RWPE2 (cell line): ENCODE measurements at regions not wholly inside any gene's neighbourhood (a gene's known extent, or its start where the extent isn't known, plus 50 kb on each side); places are given as distances from the start of the nearest gene placed in this dataset.

Source experiments
- ATAC-seq: fragments of 200-7000 bp; cut with Tn5 transposase; 3 replicates; pipeline ENCODE4 v1.9.1; 2021; ENCODE audit warnings: low read depth
- DNase-seq: peaks from one replicate; pipeline ENCODE4 v3.0.0-alpha.2; 2020; ENCODE audit warnings: low spot score
- H3K27ac ChIP-seq: fragments of 450-650 bp; 2 replicates; pipeline ENCODE4 v1.5.1; 2017; ENCODE audit warnings: mild to moderate bottlenecking; ENCODE audit not compliant: poor library complexity, severe bottlenecking
- H3K27me3 ChIP-seq: fragments of 250-450 bp; sonication (Bioruptor Pico); 2 replicates; pipeline ENCODE4 v1.5.1; 2021; ENCODE audit warnings: mild to moderate bottlenecking, moderate library complexity; ENCODE audit not compliant: insufficient read depth, poor library complexity, severe bottlenecking
- H3K36me3 ChIP-seq: fragments of 250-450 bp; sonication (Bioruptor Pico); 2 replicates; pipeline ENCODE4 v1.5.1; 2020; ENCODE audit warnings: low read depth, mild to moderate bottlenecking, moderate library complexity
- H3K4me1 ChIP-seq: fragments of 250-450 bp; sonication (Bioruptor Pico); 2 replicates; pipeline ENCODE4 v1.5.1; 2021; ENCODE audit warnings: mild to moderate bottlenecking, moderate library complexity; ENCODE audit not compliant: insufficient read depth, poor library complexity, severe bottlenecking
- H3K4me3 ChIP-seq: fragments of 250-450 bp; sonication (Bioruptor Pico); 2 replicates; pipeline ENCODE4 v1.5.1; 2021; ENCODE audit warnings: mild to moderate bottlenecking, moderate library complexity; ENCODE audit not compliant: severe bottlenecking
- H3K9me3 ChIP-seq: fragments of 250-450 bp; sonication (Bioruptor Pico); 2 replicates; pipeline ENCODE4 v1.5.1; 2021; ENCODE audit warnings: mild to moderate bottlenecking, moderate library complexity; ENCODE audit not compliant: severe bottlenecking
- TF ChIP-seq, protein P1 (sequence below): fragments of 450-650 bp; IDR thresholded peaks from one replicate; pipeline ENCODE4 v1.5.1; 2017; ENCODE audit warnings: mild to moderate bottlenecking, moderate library complexity; ENCODE audit not compliant: poor library complexity, severe bottlenecking

DNA sequence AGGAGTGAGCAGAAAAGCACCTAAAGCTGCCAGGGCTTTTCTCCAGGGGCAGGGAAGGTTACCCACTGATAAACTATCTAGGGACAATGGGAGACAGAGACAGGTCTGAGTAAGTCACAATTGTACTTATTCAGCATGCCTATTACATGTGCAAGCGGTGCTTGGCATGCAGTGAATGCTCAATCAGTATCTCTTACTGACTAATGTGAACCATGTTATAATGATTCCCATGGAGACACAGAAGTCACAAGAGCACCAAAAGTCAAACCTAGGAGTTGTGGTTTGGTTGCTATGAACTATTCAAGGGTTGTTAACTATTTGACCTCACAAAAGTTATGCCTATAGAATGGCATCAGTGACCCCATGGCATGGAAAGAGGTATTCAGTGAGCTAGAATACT lies 50.0 kb upstream of the RASGRP1 start:
- H3K4me3 ChIP-seq: no peak overlapping the region
- no peaks in the 10 kb centered on the region for H3K36me3 ChIP-seq
- peaks cover 24% of the 10 kb centered on the region for H3K27me3 ChIP-seq
- TF ChIP-seq, protein P1, sequence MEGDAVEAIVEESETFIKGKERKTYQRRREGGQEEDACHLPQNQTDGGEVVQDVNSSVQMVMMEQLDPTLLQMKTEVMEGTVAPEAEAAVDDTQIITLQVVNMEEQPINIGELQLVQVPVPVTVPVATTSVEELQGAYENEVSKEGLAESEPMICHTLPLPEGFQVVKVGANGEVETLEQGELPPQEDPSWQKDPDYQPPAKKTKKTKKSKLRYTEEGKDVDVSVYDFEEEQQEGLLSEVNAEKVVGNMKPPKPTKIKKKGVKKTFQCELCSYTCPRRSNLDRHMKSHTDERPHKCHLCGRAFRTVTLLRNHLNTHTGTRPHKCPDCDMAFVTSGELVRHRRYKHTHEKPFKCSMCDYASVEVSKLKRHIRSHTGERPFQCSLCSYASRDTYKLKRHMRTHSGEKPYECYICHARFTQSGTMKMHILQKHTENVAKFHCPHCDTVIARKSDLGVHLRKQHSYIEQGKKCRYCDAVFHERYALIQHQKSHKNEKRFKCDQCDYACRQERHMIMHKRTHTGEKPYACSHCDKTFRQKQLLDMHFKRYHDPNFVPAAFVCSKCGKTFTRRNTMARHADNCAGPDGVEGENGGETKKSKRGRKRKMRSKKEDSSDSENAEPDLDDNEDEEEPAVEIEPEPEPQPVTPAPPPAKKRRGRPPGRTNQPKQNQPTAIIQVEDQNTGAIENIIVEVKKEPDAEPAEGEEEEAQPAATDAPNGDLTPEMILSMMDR: no peak
- H3K27ac ChIP-seq: no peak overlapping the region
- H3K4me1 ChIP-seq: no peaks in the 10 kb centered on the region
- H3K9me3 ChIP-seq: no peaks in the 10 kb centered on the region
- ATAC-seq (no peak), DNase-seq (no peak)

- Histone ChIP-seq H3K27me3 (peaks cover 46% of the 10 kb centered on the region), H3K36me3 (no peaks in the 10 kb centered on the region), H3K4me3 (no peak overlapping the region), H3K4me1 (no peaks in the 10 kb centered on the region), H3K27ac (no peak overlapping the region), H3K9me3 (no peaks in the 10 kb centered on the region)
- DNase-seq (no peak), ATAC-seq (no peak)
- TF ChIP-seq, protein P1: no peak
These were observed 53.2 kb upstream of the RASGRP1 start for GRCh38 chr15:38617831-38618230.

- Histone ChIP-seq H3K27me3 (peaks cover 46% of the 10 kb centered on the region), H3K9me3 (no peaks in the 10 kb centered on the region), H3K4me3 (no peak overlapping the region), H3K27ac (no peak overlapping the region), H3K4me1 (no peaks in the 10 kb centered on the region), H3K36me3 (no peaks in the 10 kb centered on the region)
- TF ChIP-seq, protein P1: no peak
- DNase-seq: no peak
- no peak for ATAC-seq
These were observed 53.8 kb upstream of the RASGRP1 start for GRCh38 chr15:38618242-38618955.

DNA sequence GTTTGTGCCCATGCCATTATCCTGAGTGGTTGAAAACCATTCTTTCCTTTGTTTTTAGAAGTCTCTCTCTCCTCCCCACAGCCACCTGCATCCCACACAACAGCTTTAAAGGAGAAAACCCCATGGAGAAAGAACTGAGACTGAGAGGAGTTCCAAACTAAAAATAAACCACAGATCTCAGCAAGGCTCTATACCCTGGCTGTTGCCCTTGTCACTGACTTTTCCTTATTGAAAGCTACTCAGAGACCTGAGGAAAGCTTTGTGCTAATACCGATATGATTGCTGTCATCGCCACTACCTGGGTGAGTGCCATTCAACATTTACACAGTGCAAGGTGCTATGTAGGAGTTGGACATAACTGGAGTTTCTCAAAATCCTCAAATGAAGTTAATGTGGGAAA lies 55.5 kb upstream of the RASGRP1 start:
- Histone ChIP-seq H3K27ac (no peak overlapping the region), H3K27me3 (peaks cover 46% of the 10 kb centered on the region), H3K4me1 (no peaks in the 10 kb centered on the region), H3K36me3 (no peaks in the 10 kb centered on the region), H3K9me3 (no peaks in the 10 kb centered on the region), H3K4me3 (no peak overlapping the region)
- DNase-seq (no peak), ATAC-seq (no peak)
- TF ChIP-seq, protein P1: no peak

GRCh38 chr15:38620851-38621594 lies 56.4 kb upstream of the RASGRP1 start:
- Histone ChIP-seq H3K36me3 (no peaks in the 10 kb centered on the region), H3K27ac (no peak overlapping the region), H3K4me1 (no peaks in the 10 kb centered on the region), H3K27me3 (peaks cover 41% of the 10 kb centered on the region), H3K9me3 (no peaks in the 10 kb centered on the region), H3K4me3 (no peak overlapping the region)
- ATAC-seq (no peak), DNase-seq (no peak)
- TF ChIP-seq, protein P1: no peak
